Large intestine (tissue), 3 donors: ENCODE measurements at regions not wholly inside any gene's neighbourhood (a gene's known extent, or its start where the extent isn't known, plus 50 kb on each side); places are given as distances from the start of the nearest gene placed in this dataset.
"Not testable (repeated sequence)": the region's sequence is repeated elsewhere in the genome, so short reads cannot be mapped to it uniquely, and the experiment has no call there.

ENCODE experiments used
- DNase-seq, 2 donors: peaks; one replicate each; pipeline versions ENCODE4 v3.0.0 to v3.0.0-alpha.2; 2013
- H3K27ac ChIP-seq: one replicate; pipeline ENCODE4 v1.5.1; 2013; ENCODE audit warnings: low read length
- H3K27me3 ChIP-seq: 2 replicates; pipeline ENCODE4 v1.6.1; 2013; ENCODE audit warnings: low read length; ENCODE audit not compliant: control insufficient read depth, insufficient read depth
- H3K36me3 ChIP-seq: 2 replicates; pipeline ENCODE4 v1.6.1; 2013; ENCODE audit warnings: low read length; ENCODE audit not compliant: control insufficient read depth, insufficient read depth
- H3K4me1 ChIP-seq: one replicate; pipeline ENCODE4 v1.6.1; 2013; ENCODE audit warnings: low read length; ENCODE audit not compliant: control insufficient read depth, insufficient read depth
- H3K4me3 ChIP-seq: one replicate; pipeline ENCODE4 v1.5.1; 2013; ENCODE audit warnings: low read length
- H3K9me3 ChIP-seq: one replicate; pipeline ENCODE4 v1.6.1; 2013; ENCODE audit warnings: mild to moderate bottlenecking, low read depth, low read length, moderate library complexity; ENCODE audit not compliant: control insufficient read depth
- WGBS: methylation state at CpG from one replicate; pipeline ENCODE4 v1.1.5; 2013; ENCODE audit warnings: low lambda C conversion rate; ENCODE audit not compliant: insufficient coverage; 5-methylcytosine and 5-hydroxymethylcytosine counted together

- Histone ChIP-seq H3K4me3 (no peak overlapping the region), H3K27me3 (no peaks in the 10 kb centered on the region)
Measured at GRCh38 chr15:24054547-24055245, 367.6 kb upstream of the NDN start.

GRCh38 chr15:24067733-24068501 is 380.8 kb upstream of the NDN start:
- no CpG with 5 or more reads among the region's 10 CpGs for WGBS
- H3K27ac ChIP-seq = no peak overlapping the region
- H3K4me3 ChIP-seq = no peak overlapping the region
- H3K27me3 ChIP-seq = no peaks in the 10 kb centered on the region
- H3K9me3 ChIP-seq = no peaks in the 10 kb centered on the region
- DNase-seq = peak in 1 of 2 donors; percentile 9
- peaks cover 8% of the 10 kb centered on the region for H3K4me1 ChIP-seq
- H3K36me3 ChIP-seq = no peaks in the 10 kb centered on the region

More at GRCh38 chr15:24054547-24055245, 367.6 kb upstream of the NDN start:
- no CpG with 5 or more reads among the region's 10 CpGs for WGBS
- Histone ChIP-seq H3K9me3 (no peaks in the 10 kb centered on the region), H3K27ac (no peak overlapping the region), H3K4me1 (no peaks in the 10 kb centered on the region), H3K36me3 (no peaks in the 10 kb centered on the region)
- no peak for DNase-seq

DNA sequence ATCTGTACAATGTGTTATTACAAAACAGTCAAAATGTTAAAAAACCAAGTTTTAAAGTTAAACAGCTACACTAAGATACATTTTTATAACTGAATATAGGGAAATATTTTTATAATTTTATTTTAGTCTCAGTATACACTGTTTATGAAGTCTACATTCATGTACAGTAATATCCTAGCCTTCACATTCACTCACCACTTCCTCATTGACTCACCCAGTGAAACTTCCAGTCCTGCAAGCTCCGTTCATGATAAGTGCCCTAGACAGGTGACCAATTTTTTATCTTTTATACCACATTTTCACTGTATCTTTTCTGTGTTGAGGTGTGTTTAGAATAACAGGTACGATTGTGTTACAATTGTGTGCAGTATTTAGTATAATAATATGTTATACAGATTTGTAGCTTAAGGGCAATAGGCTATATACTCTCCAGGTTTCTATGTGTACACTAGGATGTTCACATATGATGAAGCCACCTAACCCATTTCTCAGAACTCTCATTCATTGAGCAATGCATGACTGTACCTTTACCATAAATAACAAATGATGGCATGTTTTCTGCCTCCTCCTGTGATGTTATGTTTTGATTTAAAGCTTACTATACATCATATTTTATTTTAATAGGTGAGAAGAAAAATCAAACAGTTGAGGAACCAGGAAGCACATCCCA is 388.4 kb upstream of the NDN start:
- no CpG with 5 or more reads among the region's 2 CpGs for WGBS
- Histone ChIP-seq H3K27me3 (no peaks in the 10 kb centered on the region), H3K4me3 (no peak overlapping the region), H3K36me3 (no peaks in the 10 kb centered on the region), H3K4me1 (no peaks in the 10 kb centered on the region), H3K27ac (no peak overlapping the region), H3K9me3 (peaks cover 8% of the 10 kb centered on the region)
- no peak for DNase-seq

GRCh38 chr15:24076090-24076784 is 389.1 kb upstream of the NDN start:
- H3K27ac ChIP-seq = no peak overlapping the region
- no peak overlapping the region for H3K4me3 ChIP-seq
- H3K4me1 ChIP-seq = no peaks in the 10 kb centered on the region
- H3K36me3 ChIP-seq = no peaks in the 10 kb centered on the region
- no peaks in the 10 kb centered on the region for H3K27me3 ChIP-seq
- 80% methylated on average over 1 of the region's 1 CpG for WGBS
- no peak for DNase-seq
- H3K9me3 ChIP-seq = peaks cover 8% of the 10 kb centered on the region

GRCh38 chr15:24078310-24079029 is 391.4 kb upstream of the NDN start:
- Histone ChIP-seq H3K36me3 (no peaks in the 10 kb centered on the region), H3K27me3 (no peaks in the 10 kb centered on the region), H3K9me3 (peaks cover 8% of the 10 kb centered on the region), H3K4me3 (no peak overlapping the region), H3K27ac (no peak overlapping the region), H3K4me1 (no peaks in the 10 kb centered on the region)
- no peak for DNase-seq
- no CpG with 5 or more reads among the region's 29 CpGs for WGBS

- H3K4me3 ChIP-seq, H3K4me1 ChIP-seq, H3K27ac ChIP-seq, H3K36me3 ChIP-seq, H3K27me3 ChIP-seq, H3K9me3 ChIP-seq, DNase-seq: not testable (repeated sequence)
- WGBS = no CpG with 5 or more reads among the region's 1 CpG
Measured at GRCh38 chr15:24088941-24089340, 401.8 kb upstream of the NDN start.

- H3K27me3 ChIP-seq, H3K27ac ChIP-seq, H3K9me3 ChIP-seq, H3K4me1 ChIP-seq, H3K36me3 ChIP-seq, DNase-seq, H3K4me3 ChIP-seq: not testable (repeated sequence)
- WGBS = no CpG with 5 or more reads among the region's 30 CpGs
Measured at GRCh38 chr15:24101503-24101902, 414.4 kb upstream of the NDN start.

DNA sequence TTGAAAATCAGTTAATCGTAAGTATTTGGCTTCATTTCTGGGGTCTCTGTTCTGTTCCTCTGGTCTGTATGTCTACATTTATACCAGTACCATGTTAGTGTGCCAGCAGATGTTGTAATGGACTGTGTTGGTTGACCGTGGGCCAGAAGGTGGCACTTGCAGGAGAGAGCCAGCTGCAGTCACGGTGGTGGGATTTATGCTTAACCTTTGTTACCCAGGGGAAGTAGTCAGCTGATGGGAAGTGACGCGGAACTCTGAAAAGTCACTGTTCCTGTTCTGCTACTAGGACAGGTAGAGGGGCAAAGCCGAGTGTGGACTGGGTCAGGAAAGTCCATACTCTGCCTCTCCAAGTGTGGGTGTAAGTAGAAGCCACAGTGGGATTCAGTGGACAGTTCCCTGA is 420.4 kb upstream of the NDN start:
- WGBS = no CpG with 5 or more reads among the region's 6 CpGs
- not testable (repeated sequence) for H3K36me3 ChIP-seq, H3K9me3 ChIP-seq, H3K4me3 ChIP-seq, H3K27me3 ChIP-seq, H3K4me1 ChIP-seq, H3K27ac ChIP-seq, DNase-seq

DNA sequence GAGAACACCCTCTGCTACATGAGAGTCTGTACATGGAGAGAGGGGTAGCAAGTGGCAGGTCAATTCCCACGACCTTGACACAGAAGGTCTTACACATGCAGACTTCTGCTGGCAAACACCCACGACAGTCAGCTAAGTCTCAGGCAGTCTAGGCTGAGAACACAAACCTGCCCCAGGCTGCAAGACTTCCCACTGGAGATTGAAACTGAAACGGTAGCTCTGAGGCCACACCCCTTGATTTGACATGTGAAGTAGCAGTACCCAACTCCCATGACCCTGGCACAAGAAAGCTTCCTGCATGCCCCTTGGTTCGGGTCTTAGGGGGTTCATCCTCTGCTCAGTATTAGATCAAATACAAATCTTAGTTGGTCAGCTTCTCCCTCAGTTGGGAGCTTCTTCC is 420.8 kb upstream of the NDN start:
- no CpG with 5 or more reads among the region's 4 CpGs for WGBS
- not testable (repeated sequence) for H3K9me3 ChIP-seq, H3K4me3 ChIP-seq, H3K4me1 ChIP-seq, DNase-seq, H3K27ac ChIP-seq, H3K36me3 ChIP-seq, H3K27me3 ChIP-seq

GRCh38 chr15:24108349-24108748 is 421.2 kb upstream of the NDN start:
- not testable (repeated sequence) for DNase-seq, H3K4me1 ChIP-seq, H3K27ac ChIP-seq, H3K36me3 ChIP-seq, H3K9me3 ChIP-seq, H3K27me3 ChIP-seq, H3K4me3 ChIP-seq
- WGBS = no CpG with 5 or more reads among the region's 3 CpGs
